NAMALWA (cell line): ENCODE measurements at regions not wholly inside any gene's neighbourhood (a gene's known extent, or its start where the extent isn't known, plus 50 kb on each side); places are given as distances from the start of the nearest gene placed in this dataset.
"Not testable (repeated sequence)": the region's sequence is repeated elsewhere in the genome, so short reads cannot be mapped to it uniquely, and the experiment has no call there.

Experiments used
- DNase-seq: peaks from one replicate; pipeline ENCODE4 v3.0.0-alpha.2; 2015; ENCODE audit warnings: low spot score

- DNase-seq: not testable (repeated sequence)
Measured at GRCh38 chr13:54268013-54268695, 1239.5 kb downstream of the OLFM4 start.

GRCh38 chr13:54287062-54287764 is 1258.6 kb downstream of the OLFM4 start:
- DNase-seq: no peak

- DNase-seq: no peak
Measured at GRCh38 chr13:54301085-54301484, 1272.5 kb downstream of the OLFM4 start.

DNA sequence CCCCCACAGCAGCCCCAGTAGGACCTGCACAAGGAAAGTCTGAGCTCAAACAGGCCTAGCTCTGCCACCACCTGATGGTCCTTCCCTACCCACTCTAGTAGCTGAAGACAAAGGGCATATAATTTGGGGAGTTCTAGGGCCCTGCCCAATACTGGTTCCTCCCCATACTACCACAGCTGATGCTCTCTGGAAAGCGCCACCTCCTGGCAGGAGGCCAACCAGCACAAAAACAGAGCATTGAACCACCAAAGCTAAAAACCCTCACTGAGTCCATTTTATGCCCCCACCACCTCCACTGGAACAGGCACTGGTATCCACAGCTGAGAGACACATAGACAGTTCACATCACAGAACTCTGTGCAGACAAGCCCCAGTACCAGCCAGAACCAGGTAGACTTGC is 1276.8 kb downstream of the OLFM4 start:
- DNase-seq: peak; percentile 2

- DNase-seq: no peak
Measured at GRCh38 chr13:54312885-54313284, 1284.3 kb downstream of the OLFM4 start.

- no peak for DNase-seq
Measured at GRCh38 chr13:54317722-54318121, 1289.1 kb downstream of the OLFM4 start.

DNA sequence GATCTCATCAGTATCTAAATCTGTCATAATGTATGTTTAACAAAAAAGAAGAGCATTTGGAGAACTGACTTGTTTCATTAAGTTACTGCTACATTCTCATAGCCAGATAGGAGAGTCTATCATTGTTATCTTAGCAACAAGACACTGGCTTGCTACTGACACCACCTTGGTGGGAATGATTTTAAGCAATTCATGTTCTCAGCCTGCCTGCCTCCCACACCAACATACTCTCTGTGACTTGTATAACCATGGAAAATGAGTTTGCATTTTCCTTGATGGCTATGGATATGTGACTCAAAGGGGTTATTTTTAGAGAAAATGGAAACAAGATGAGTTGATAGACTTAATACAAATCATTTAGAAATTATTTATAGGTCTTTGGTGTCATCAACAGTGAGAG is 1308.9 kb downstream of the OLFM4 start:
- no peak for DNase-seq

DNA sequence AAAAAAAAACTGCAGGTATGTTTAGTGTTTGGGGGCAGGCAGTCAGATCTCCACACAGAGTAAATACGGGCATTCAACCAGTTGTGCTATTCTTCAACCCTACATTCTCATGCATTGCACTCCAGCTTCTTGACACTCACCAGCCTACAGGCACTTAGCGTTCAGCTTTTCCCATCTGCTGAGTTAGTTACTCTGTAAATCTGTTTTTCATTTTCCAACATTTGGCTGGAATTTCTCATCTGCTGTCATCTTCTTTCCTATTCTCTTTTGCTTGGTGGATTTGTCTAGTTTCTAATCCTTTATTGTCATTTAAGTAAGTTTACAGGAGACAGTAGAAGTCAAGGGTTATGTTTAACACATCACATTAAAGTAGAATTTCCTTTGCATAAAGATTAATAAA is 1318.9 kb downstream of the OLFM4 start:
- no peak for DNase-seq

GRCh38 chr13:54356209-54356608 is 1327.6 kb downstream of the OLFM4 start:
- DNase-seq: no peak

DNA sequence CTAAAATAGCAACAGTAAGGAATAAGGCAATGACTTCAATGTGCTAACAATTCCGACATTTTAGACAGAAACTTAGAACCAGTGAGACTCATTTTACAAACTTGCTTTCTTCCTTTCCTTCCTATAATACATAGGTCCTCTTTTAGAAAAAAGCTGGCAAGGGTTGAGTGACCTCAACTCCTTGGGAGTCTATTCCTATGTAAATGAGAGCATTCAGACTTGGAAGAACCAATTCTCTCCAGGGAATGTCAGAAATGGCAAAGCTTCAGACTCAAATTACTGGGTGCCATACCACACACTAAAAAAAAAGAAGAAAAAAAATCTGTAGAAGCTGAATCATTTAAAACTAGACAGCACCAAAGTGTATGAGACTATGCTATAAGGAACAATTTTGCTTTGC is 1328.2 kb downstream of the OLFM4 start:
- DNase-seq: no peak

GRCh38 chr13:54357284-54357933 is 1328.8 kb downstream of the OLFM4 start:
- no peak for DNase-seq

- DNase-seq: no peak
Measured at GRCh38 chr13:54361460-54361859, 1332.8 kb downstream of the OLFM4 start.

GRCh38 chr13:54366728-54367127 is 1338.1 kb downstream of the OLFM4 start:
- DNase-seq: no peak

GRCh38 chr13:54367639-54368271 is 1339.1 kb downstream of the OLFM4 start:
- DNase-seq: no peak

GRCh38 chr13:54368387-54368786 is 1339.8 kb downstream of the OLFM4 start:
- DNase-seq: no peak

GRCh38 chr13:54373211-54373610 is 1344.6 kb downstream of the OLFM4 start:
- no peak for DNase-seq

GRCh38 chr13:54379461-54379860 is 1350.8 kb downstream of the OLFM4 start:
- DNase-seq: no peak

- no peak for DNase-seq
Measured at GRCh38 chr13:54383604-54384003, 1355.0 kb downstream of the OLFM4 start.

DNA sequence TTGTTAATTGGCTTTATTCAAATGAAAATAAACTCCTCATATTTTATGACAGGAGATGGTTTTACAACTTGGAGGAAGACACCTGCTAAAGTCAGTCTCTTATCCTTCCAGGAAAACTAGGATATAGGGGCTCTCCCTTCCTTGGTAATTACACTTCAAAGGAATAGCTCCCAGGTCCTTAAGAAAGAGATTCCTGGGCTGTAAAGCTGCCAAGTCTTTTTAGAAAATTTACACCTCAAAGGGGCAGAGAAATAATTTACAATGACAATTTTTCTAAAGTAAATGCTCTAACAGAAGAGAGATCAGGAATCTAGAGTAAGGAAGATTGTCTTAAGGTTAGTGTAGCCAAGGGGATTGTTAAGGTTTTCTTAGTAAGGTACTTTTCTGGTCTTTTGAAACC is 1359.0 kb downstream of the OLFM4 start:
- no peak for DNase-seq

DNA sequence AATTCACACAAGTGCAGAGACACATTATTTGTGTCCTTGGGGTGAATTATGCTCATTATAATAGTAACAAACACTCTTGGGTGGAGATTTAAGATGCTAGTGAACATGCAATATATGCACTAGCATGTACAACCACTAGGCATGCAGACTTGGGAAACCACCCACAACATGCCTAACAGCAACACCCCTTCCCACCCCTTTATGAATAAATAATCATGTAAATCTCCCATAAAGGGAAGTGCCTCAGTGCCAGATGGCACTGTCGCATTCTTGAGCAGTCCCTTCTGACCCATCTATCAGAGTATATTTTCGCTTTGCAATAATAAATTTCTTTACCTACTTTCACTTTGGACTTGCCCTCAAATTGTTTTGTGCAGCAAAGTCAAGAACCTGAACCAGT is 1362.2 kb downstream of the OLFM4 start:
- DNase-seq: peak; percentile 52

GRCh38 chr13:54394085-54394700 is 1365.6 kb downstream of the OLFM4 start:
- DNase-seq: no peak

DNA sequence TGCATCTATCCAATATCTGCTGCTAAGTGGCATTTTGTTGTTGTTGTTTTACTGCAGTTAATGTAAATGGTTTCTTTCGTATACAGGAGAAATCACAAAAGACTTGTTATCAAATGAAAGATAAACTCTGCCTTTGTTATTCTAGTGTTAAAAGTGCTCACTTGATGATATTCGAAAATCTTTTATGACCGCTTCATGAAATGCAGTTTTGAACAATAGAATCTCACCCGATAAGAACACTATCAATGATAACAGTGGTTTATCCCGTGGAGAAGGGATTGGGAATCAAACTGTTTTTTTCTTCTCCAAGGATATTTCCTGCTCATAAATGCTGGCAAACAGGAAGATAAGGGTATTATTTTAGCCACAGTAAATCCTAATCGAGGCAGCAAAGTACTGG is 1366.3 kb downstream of the OLFM4 start:
- no peak for DNase-seq
